ENCODE measurements at regions not wholly inside any gene's neighbourhood (a gene's known extent, or its start where the extent isn't known, plus 50 kb on each side); places are given as distances from the start of the nearest gene placed in this dataset.

GRCh38 chr6:105644691-105645090 lies 241.8 kb upstream of the PREP start:
- no peak for TF ChIP-seq YY1 (IDR thresholded peaks at IDR 0.05; ENCODE audit: low read depth)
- TF ChIP-seq USF2 (IDR thresholded peaks at IDR 0.05; ENCODE audit: borderline replicate concordance, low read depth, low read length): no peak
- no peak for TF ChIP-seq CTCF (IDR thresholded peaks at IDR 0.05)
- no peak for TF ChIP-seq MXI1 (IDR thresholded peaks at IDR 0.05; ENCODE audit: low read depth, low read length)
- TF ChIP-seq REST (IDR thresholded peaks at IDR 0.05; ENCODE audit: low read depth, low read length): no peak
- TF ChIP-seq POLR2AphosphoS5 (IDR thresholded peaks at IDR 0.05; ENCODE audit: low read depth, low read length): no peak
- TF ChIP-seq SIN3A (IDR thresholded peaks at IDR 0.05; ENCODE audit: borderline replicate concordance, low read depth, low read length): no peak
- TF ChIP-seq MAX (IDR thresholded peaks at IDR 0.05; ENCODE audit: low read depth): no peak
- no peak for TF ChIP-seq TEAD4 (IDR thresholded peaks at IDR 0.05; ENCODE audit: borderline replicate concordance, insufficient read depth)
- no peak for TF ChIP-seq FOSL2 (IDR thresholded peaks at IDR 0.05; ENCODE audit: borderline replicate concordance, low read depth)
- no peak for TF ChIP-seq ELF1 (IDR thresholded peaks at IDR 0.05)
- TF ChIP-seq TAF1 (IDR thresholded peaks at IDR 0.05; ENCODE audit: borderline replicate concordance, low read depth, low read length): no peak
